GM18520 (cell line): ENCODE measurements at regions not wholly inside any gene's neighbourhood (a gene's known extent, or its start where the extent isn't known, plus 50 kb on each side); places are given as distances from the start of the nearest gene placed in this dataset.
"Not testable (repeated sequence)": the region's sequence is repeated elsewhere in the genome, so short reads cannot be mapped to it uniquely, and the experiment has no call there.

ENCODE experiments used
- ATAC-seq: cut with Tn5 transposase; IDR thresholded peaks from one replicate; pipeline ENCODE4 v1.9.1; 2021; ENCODE audit not compliant: unreplicated experiment

- ATAC-seq: not testable (repeated sequence)
Observed at GRCh38 chr16:29062235-29062634, 77.4 kb downstream of the LAT start.

- ATAC-seq: not testable (repeated sequence)
Observed at GRCh38 chr16:29061467-29061921, 76.6 kb downstream of the LAT start.

DNA sequence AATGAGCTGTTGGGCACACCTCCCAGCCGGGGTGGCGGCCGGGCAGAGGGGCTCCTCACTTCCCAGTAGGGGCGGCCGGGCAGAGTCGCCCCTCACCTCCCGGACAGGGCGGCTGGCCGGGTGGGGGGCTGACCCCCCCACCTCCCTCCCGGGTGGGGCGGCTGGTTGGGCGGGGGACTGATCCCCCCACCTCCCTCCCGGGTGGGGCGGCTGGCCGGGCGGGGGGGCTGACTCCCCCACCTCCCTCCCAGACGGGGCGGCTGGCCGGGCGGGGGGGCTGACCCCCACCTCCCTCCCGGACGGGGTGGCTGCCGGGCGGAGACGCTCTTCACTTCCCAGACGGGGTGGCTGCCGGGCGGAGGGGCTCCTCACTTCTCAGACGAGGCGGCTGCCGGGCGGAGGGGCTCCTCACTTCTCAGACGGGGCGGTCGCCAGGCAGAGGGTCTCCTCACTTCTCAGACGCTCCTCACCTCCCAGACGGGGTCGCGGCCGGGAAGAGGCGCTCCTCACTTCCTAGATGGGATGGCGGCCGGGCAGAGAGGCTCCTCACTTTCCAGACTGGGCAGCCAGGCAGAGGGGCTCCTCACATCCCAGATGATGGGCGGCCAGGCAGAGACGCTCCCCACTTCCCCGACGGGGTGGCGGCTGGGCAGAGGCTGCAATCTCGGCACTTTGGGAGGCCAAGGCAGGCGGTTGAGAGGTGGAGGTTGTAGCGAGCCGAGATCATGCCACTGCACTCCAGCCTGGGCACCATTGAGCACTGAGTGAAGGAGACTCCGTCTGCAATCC is 75.4 kb downstream of the LAT start:
- ATAC-seq: not testable (repeated sequence)

DNA sequence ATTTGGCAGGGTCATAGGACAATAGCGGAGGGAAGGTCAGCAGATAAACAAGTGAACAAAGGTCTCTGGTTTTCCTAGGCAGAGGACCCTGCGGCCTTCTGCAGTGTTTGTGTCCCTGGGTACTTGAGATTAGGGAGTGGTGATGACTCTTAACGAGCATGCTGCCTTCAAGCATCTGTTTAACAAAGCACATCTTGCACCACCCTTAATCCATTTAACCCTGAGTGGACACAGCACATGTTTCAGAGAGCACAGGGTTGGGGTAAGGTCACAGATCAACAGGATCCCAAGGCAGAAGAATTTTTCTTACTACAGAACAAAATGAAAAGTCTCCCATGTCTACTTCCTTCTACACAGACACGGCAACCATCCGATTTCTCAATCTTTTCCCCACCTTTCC is 74.7 kb downstream of the LAT start:
- not testable (repeated sequence) for ATAC-seq
